GM03348 (cell line): ENCODE measurements at regions not wholly inside any gene's neighbourhood (a gene's known extent, or its start where the extent isn't known, plus 50 kb on each side); places are given as distances from the start of the nearest gene placed in this dataset.

Source experiments
- DNase-seq: peaks from one replicate; pipeline ENCODE4 v3.0.0; 2012; ENCODE audit warnings: low spot score

DNA sequence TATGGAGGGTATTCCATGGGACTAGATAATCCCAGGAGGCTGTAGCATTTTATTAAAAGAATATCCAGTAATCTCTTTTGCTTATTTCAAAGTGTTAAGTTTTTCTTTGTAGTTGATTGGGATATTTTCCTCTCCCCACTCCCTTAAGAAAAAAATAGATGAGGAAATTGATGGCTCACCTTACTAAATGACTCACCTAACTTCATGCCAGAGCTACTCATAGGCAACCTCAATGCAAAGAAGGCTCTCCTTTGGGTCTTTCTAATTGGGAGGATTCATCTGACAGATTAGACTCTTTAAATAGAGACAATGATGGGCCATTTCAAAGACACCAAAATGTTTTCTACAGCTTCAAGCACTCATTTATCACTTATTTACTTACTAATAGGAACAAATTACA lies 528.5 kb upstream of the BTBD3 start:
- DNase-seq: no peak

- DNase-seq: no peak
These were observed 526.1 kb upstream of the BTBD3 start for GRCh38 chr20:11391591-11391990.

DNA sequence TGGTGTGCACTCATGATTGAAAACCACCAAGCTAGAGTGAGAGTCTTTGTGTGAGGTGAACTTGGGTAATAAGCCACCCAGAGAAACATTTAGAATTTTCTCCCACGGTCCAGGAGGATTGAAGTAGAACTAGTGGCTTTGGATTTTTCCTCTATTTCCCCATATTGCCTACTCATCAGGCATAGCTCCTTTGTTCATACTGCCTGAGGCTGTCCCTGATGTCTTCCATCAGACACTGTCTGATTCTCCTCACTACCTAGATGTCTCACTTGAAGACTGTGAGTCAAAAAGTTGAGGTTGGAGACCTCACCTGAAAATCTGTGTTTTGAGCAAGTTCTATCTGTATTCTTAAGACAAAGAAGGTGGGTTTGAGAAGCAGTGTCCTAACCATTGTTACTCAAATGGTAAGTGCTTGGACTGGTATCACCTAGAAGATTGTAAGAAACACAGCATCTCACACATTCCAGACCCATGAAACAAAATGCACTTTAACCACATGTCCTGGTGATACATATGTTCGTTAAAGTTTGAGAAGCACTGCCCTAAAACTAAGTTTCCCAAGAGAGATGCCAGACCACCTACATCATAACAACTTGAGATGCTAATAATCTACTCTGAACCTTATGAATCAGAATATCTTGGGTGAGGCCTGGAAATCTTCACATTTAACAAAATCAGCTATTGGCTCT lies 523.4 kb upstream of the BTBD3 start:
- DNase-seq: peak; percentile 44

GRCh38 chr20:11395581-11395980 lies 522.1 kb upstream of the BTBD3 start:
- no peak for DNase-seq

DNA sequence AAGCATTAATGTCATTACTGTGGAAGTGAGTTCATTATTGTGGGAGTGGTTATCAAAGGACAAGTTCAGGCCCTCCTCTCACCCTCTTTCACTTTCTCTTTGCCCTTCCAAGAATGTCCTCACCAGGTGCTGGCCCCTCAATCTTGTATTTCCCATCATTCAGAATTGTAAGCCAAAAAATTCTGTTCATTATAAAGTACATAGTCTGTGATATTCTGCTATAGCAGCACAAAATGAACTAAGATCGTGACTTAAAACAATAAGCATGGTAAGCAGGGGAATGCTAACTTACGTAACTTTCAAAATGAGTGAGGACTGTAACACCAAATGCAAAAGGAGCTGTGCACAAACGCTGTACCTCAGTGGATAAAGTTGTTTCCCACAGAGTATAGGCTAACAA lies 515.7 kb upstream of the BTBD3 start:
- no peak for DNase-seq

- DNase-seq: peak; percentile 14
These were observed 514.0 kb upstream of the BTBD3 start for GRCh38 chr20:11403711-11404110.

GRCh38 chr20:11406877-11407276 lies 510.8 kb upstream of the BTBD3 start:
- no peak for DNase-seq

- no peak for DNase-seq
These were observed 508.1 kb upstream of the BTBD3 start for GRCh38 chr20:11409561-11409960.

DNA sequence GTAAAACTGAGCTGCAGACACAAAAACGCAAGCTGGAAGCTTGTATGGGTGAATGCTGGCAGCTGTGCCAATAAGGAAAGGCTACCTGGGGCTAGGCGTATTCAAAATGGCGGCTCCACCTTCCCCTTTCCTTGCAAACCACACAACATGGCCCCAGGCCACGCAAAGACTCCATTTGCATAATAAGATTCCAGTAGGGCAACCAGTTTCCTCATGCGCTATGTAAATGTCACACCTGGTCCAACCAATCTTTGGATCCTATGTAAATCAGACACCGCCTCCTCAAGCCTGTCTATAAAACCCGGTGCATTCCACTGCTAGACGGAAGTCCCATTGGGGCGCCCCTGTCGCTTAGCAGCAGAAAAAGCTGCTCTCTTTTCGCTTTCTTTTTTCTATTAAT lies 505.9 kb upstream of the BTBD3 start:
- DNase-seq: no peak

- no peak for DNase-seq
These were observed 490.7 kb upstream of the BTBD3 start for GRCh38 chr20:11426948-11427347.

DNA sequence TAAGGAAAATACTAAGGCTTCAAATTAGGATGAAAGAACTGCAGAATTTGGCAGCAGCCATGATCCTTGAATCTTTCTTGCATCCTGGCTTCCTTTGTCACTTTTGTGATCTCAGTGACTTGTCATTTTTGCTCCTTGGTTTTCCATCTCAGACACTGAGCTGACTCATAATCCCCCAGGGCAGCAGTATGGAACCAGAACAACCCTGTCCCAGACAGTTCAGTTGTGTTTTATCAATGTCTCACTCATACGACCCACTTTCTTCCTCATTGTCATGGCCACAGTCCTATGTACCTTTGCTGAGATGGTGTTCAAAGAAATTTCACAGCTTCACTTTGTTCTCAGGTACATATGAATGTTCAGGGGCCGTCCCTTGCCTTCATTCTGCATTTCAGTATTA lies 488.5 kb upstream of the BTBD3 start:
- no peak for DNase-seq

- no peak for DNase-seq
These were observed 487.7 kb upstream of the BTBD3 start for GRCh38 chr20:11429889-11430519.

DNA sequence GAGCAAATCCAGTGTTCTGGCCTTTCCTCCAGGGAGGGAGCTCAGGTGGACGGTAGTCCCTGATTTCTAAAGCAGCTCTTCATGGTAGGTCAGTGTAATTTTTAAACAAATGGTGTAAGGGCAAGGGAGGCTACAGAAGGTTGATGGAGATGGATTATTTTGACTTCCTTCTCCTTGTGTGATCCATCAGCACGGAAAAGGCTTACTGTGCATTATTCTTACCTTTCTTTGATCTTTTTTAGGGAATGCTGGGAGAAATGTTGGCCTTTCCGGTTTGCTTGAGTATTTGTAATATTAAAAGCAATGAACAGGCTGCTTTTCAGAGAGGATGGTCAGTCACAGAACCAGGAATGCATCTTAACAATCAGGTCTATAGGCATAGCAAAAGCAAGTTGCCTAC lies 487.0 kb upstream of the BTBD3 start:
- DNase-seq: no peak

DNA sequence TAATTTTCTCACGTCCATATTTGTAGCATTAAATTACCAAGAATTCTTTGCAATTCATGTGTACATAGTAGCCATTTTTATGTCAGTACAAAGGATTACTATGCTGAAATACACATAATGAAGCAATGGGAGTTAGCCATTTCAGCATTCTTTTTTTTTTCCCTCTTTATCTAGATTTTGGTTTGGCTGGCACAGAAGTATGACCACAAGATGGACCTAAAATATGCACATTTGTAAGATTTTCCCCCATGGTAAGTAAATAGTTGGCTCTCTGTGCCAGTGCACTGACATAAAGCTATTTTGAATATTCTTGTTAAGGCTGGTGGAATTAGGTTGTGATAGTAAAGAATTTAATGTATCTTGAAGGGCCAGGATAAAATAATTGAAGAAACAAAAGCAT lies 486.1 kb upstream of the BTBD3 start:
- DNase-seq: peak; percentile 33

DNA sequence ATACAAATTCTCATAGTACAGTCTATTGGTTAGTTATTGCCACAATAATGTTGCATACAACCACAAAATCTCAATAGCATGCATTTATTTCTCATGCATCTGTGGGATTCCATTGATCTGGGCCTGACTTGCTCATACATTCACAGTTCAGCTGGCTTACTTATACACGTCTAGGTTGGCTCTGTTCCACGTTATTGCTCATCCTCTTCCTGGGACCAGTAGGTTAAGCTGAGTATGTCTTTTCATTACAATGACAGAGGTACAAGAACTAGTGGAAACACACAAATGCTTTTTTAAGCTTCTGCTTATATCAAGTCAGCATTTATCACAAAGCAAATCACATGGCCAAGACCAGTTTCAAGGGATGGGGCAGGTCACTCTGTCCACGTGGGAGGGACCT lies 485.3 kb upstream of the BTBD3 start:
- DNase-seq: peak; percentile 13

GRCh38 chr20:11436113-11436905 lies 481.4 kb upstream of the BTBD3 start:
- DNase-seq: no peak

DNA sequence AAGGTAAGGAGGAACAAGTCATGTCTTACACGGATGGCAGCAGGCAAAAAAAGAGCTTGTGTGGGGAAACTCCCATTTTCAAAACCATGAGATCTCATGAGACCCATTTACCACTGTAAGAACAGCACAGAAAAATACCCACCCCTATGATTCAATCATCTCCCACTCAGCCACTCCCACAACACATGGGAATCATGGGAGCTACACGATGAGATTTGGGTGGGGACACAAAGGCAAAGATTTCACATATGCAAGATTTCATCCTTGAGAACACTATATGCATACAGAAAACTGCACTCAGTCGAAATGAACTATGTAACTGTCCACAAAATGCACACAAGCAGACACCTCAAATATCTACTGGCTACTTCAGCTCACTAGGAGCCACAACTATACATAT lies 480.6 kb upstream of the BTBD3 start:
- no peak for DNase-seq

DNA sequence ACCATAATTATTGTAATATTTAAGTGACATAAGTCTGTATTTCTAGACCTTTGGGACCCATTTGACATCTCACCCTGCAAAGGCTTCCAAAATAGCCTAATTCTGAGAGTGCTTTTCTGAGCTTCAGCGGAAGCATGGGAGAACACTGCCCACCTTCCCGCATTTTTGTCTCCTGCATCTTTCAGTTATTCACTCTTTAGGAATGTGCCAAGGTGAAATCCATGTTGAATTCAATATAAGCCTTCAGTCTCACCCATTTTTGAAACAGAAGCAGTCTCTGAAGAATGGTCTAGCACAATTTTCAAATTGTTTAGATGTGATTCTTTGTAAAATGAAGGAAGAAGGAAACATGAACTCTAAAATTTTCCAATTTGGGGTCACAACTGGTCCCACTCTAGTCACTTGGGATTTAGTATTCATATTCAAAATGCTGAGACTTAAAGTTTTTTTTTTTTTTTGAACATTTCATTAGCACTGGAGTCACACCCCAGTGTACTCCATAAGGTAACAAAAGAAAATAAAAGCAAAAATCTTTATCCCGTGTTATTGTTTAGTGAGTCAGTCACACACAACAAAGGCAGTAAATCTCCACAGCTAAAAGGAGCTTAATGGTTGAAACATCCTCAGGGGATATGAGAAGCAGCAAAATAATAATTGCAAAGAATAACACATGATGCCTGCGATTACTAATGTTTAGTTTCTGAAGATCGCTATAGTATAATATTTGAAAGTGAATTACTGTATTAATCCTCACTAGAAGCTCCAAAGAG lies 479.9 kb upstream of the BTBD3 start:
- no peak for DNase-seq

DNA sequence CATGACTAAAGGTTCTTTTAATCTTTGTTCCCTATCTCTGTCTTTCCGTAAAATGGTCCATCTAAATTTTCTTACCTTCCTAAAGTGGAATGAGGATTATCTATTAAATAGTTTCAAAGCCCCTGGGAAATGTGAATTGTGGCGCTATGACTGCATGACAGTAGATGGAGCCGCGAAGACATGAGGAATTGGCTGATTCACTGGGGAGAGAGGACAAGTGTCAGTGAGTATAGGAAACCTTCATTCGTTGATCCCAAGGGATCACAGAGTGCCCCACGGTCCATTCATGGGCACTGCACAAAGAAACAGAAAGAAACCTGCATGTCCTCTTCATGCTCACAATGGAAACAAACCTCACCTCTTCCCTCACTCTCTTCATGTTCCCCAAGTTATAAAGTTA lies 479.3 kb upstream of the BTBD3 start:
- DNase-seq: no peak

DNA sequence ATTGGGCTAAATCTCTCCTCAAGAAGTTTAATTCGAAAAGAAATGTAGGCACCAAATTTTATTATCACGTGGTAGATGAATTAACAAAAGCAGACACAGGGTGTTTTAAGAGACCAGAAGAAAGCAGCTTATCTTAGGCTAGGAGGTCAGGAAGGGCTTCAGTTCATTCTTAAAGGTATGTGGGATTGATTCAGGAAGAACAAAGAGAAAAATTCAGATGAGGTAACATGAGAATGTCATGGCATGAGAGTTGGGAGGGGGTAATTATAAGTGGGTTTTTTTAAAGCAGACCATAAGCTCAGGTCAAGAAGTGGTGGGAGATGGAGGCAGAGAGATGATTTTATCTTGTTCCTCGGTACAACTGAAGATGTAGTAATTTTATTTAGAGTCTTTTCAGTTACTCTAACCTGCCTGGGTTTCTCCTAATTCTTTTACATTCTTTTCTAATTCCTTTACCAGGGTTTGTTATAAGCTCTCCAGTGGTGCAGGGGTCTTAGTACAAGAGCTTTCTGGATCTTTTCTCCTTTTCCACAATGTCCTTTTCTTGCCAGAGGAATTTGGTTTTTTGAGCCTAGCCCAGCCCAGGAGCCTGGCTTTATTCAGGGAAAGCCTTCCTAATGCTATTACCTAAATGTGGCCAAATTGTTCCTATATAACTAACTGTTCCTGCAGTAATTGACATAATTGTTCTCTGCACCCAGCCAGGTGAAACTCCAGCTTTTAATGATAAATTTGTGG lies 474.1 kb upstream of the BTBD3 start:
- no peak for DNase-seq

GRCh38 chr20:11445161-11445560 lies 472.5 kb upstream of the BTBD3 start:
- DNase-seq: no peak

DNA sequence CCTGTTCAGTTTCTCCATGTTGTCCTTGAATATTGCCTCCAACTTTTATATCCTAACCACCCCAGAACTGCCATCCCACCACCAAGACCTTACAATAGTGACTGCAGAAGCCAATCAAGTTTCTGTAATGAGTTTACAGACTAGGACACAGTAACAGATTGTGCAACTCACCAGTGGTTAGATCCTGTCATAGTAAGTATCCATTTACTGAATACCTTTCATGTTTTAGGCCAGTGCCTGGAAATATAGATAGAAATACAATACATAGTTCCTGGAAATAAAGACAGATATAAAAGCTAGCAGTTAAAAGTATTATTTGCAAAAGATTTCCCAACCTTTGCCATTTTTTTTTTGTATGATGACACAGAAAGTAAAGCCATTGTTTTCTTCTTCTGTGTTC lies 471.8 kb upstream of the BTBD3 start:
- peak; percentile 11 for DNase-seq
